Activated CD4-positive, alpha-beta T cell treated with anti-CD3 and anti-CD28 coated beads, Interleukin-10, Interleukin-2, amounts not matched to agents 100 ng/mL and 50 ng/mL, durations not matched to agents 16 hours and 8 hours (primary cell): ENCODE measurements at regions not wholly inside any gene's neighbourhood (a gene's known extent, or its start where the extent isn't known, plus 50 kb on each side); places are given as distances from the start of the nearest gene placed in this dataset.

Experiments used
- DNase-seq: peaks from one replicate; pipeline ENCODE4 v3.0.0-alpha.2; 2020

DNA sequence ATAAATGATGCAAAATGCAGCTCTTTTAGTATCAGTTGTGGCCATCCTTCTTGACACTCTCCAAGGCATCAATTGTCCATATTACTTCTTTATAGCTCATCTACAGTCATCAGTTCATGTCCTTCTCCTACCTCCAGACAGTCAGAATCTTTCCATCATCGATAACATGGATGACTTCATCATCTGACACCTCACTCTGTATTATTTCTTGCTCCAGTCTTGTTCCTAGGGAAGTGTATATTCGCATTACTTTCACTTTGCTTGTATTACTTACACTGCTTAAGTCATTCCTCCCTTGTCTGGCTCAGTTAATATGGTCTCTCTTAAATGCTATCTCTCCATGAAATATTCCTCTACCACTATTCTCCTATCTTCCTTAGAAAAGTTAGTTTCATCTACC lies 999.1 kb upstream of the SLC10A2 start:
- DNase-seq: no peak

DNA sequence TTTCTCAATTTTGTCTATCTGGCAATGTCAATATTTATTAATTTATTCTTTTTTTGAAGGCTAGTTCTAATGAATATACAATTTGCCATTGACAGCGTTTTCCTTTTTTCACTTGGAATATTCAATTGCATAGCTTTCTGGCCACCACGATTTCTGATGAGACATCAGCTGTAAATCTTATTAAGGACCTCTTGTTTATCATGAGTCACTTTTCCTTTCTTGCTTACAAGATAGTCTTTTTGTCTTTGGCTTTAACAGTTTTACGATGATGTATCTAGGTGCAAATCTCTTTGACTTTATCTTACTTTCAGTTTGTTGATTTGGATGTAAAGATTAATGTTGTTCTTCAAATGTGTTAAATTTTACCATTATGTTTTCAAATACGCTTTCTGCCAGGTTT lies 991.6 kb upstream of the SLC10A2 start:
- no peak for DNase-seq

DNA sequence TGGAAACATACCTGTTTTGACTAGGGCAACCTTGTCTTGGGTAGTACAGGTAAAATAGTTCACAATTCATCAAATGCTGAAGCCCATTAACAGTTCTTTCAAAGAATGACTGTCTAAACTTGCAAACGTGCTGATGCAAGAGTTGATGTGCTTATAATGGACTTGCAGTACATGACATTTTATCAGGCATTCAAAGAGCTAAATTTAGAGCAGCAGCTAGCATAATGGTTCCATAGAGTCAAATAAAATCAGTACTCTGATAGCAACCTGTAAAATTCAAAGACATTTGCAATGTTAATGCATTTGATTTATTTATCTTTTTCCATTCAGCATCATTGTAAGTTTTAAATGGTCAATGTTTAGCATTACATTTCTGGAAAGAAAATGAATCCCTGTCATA lies 979.7 kb upstream of the SLC10A2 start:
- no peak for DNase-seq

DNA sequence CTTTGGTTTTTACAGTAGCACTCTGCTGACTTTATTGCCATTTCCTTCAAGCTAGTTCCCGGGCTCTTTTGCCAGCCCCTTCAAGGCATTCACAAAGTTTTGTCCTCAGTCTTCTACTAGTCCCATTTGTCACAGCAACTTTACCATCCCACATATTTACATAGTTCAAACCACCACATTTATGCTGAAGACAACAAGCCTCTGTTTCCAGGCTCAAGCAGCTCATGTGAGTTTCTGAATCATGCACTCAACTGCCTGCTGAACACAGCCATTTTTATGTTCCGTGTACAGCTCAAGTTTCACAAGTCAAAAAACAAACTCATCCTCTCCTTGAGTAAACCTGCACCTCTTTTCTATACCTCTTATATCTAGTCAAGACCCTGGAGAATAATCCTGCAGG lies 977.0 kb upstream of the SLC10A2 start:
- DNase-seq: no peak

DNA sequence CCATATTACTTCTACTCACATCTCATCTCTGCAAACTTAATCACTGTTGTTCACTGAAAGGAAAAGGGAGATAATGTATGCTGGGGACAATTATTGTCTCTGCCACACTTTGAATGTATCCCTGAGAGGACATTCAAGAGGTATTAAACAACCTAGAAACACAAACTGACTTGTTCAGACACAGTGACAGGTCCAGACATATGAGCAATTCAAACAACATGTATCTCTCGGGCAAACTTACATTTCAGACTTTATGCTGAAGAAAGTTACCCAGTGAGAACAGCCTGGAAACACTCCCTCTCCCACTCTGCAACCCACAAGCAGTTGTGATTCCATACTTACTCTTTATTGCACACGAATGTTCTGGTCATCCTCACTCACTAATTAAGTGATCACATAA lies 968.7 kb upstream of the SLC10A2 start:
- no peak for DNase-seq

DNA sequence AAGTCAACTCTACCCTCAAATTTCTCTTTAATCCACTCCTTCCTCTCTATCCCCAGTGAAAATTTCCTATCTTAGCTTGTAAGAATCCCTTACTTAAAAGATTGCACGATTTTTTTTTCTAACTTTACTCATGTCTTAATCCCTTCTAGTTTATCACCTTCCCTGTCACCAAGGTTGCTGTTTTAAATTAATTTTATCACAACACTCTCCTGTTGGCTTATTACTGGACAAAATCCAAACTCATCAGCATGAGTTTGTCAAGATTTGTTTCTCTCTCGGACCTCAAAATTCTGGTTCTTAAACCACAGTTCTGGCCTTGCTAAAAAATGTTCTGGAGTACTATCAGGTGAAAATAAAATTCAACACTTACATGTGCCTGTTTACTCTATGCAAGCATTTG lies 959.1 kb upstream of the SLC10A2 start:
- DNase-seq: no peak

DNA sequence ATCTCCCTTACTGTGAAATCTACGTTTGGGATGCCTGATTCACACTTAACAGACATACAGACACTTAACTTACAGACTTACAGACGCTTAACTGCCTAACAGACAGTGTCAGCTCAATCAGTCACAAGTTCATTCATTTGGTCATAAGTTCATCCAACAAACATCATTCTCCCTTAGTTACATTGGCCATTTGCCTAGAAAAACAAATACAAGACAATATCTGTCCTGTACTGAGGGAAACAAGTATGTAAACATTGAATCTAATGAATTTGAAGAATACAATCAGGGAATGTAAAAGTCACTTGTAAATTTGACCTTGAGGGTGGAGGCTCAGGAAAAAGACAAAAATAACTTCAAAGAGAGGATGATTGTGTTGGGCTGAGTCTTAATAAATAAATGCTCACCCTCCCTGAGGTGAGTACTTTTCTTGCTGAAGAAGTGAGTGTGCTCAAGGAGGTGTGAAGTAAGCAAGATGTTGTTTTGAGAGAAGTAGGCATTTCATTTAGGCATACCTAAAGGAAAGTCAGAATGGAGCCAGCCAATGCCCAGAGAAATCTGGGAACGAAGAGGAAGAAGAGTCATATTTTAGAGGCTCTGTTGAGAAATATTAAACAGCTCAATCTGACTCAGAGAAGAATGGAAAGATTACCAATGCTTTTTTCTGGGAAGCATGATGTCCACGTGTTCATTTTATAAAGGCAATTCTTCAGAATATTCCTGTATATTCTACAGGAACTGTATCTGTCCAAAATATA lies 958.4 kb upstream of the SLC10A2 start:
- DNase-seq: no peak

DNA sequence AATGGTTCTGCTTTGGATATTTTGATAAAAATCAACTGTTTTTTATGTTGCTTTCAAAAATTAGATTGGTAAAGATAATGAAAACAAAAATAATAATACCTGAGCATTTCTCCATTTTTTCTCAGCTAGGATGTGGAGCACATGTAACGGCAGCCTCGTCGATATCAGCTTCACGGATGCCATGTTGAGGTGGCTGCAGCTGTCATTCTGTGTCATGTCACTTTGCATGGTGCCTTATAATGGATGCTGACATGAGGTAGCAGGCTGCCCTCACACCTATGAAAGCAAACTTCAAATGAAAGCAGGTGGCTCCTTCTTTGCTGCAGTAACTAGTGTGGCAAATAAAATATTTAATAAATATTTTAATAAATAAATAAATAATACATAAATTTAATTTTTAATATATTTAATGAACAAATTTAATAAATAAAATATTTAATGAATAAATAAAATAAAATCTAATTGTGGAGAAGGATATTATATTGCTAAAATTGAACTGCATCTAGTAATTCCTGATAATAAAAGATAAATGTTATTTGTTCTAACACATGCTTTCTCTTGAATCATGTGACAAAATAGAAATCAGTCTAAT lies 955.7 kb upstream of the SLC10A2 start:
- DNase-seq: no peak

DNA sequence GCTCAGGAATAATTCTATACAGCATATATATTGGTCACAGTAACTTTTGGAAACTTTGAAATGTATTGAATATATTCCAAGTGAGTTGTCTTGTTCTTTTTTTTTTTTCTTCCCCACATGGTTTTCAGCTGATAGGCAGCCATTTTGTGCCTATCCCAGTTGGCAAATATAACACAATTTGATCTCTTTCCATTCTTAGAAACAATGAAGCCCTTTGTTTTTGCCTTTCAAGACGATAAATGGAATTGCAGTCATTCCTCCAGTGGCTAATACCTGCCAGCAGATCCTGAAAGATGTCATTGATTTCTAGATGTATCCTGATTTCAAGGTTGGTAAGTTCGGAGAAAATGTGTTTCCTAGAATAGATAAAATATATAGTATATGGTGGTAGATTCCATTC lies 951.1 kb upstream of the SLC10A2 start:
- DNase-seq: no peak

DNA sequence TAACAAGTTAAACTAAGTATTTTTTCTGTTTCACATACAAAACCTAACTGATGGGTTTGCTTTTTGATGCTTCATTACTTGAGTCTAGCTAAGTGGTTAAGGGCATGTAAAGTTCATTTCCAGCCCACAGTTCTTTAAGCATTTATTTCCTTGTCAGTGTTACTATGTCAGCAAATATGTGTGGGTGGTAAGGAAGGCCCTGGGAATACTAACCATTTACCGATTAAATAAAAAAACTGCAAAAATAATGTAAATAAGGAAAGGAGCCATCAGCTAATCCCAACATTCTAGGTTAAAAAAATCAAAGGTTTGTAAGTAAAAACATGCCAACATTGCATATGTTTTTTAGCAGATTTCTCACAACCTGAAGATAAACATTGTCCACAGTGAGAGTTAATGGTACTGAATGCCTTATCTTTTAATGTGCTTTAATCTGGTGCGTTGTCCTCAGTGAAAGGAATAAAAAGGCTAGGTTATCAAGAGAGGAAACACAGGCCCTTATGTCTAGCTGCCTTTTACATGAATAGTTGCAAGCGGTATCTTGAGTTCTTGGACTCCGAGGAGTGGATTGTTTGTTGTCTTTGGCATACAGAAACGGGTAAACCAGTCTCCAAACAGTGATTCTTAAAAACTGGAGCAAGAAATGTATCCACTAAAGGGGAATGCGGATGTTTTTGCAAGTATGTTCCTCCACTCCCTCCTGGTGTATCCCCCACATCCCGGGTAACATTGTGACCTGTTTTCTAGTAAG lies 949.6 kb upstream of the SLC10A2 start:
- DNase-seq: no peak

DNA sequence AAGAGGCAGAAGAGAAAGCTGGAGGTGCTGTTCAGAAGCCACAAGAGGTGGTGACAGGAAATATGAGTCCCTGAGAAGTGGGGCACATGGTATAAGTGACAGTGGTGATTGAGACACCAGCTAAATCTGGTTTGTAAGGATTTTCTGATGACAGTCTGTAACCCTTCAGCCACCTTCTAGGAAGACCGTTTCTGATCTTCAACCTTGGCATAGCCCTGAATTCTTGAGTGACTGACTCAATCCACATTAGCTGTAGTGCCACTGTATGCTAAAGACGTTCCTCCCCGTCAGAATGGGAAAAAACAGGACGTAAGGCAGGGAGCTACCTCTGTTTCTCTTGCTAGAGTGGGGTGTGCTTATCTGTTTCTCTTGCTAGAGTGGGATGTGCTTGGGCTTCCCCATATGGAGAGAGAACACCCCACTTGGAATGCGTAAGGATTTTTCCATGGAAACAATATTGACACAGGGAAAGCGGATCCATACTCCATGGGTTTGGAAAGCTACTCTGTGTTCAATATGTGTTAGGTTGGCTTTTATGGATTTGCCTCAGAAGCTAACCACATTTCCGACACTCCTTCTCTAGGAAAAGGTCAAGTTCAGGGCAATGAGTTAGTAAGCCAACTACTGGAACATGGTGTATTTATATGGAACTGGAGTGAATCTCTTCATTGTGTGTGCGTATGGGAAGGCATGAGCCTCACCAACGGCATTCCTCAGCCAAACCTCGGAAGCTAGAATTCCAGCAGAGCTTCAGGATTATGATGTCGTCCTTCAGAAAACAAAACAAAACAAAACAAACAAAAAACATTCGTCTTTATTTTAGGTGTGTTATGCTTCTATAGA lies 948.8 kb upstream of the SLC10A2 start:
- DNase-seq: no peak

DNA sequence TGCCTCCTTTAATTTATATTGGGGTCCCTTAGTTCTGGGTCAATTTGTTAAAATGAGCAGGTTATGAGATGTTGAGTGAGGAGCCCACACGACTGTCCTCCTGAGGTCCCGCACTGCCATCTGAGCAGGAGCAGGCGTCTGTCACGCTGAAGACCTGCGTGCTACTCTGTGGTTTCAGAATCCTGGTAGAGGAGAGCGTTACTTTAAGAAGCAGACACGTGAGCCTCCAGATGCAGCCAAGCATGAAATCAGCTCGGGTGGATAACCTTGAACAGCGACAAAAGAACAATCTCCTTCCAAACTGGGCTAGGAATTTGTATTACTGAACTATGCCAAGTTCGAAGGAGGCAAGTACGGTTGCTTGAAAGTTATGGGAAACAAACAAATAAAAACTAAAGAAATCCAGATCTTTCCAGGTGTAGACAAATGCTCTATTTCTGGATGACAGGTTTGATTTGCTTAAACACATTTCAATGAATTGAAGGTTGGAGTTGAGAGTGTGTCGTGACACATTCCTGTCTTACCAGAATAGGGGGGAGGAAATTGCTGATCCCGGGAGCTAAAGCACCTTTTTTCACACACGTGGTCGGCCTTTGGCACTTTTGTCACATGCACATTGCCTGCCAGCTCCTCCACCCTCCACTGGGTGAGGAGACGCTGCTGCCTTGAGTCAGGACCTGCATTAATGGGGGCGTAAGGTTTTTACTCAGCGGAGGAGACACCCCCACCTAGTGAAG lies 945.5 kb upstream of the SLC10A2 start:
- DNase-seq: no peak

DNA sequence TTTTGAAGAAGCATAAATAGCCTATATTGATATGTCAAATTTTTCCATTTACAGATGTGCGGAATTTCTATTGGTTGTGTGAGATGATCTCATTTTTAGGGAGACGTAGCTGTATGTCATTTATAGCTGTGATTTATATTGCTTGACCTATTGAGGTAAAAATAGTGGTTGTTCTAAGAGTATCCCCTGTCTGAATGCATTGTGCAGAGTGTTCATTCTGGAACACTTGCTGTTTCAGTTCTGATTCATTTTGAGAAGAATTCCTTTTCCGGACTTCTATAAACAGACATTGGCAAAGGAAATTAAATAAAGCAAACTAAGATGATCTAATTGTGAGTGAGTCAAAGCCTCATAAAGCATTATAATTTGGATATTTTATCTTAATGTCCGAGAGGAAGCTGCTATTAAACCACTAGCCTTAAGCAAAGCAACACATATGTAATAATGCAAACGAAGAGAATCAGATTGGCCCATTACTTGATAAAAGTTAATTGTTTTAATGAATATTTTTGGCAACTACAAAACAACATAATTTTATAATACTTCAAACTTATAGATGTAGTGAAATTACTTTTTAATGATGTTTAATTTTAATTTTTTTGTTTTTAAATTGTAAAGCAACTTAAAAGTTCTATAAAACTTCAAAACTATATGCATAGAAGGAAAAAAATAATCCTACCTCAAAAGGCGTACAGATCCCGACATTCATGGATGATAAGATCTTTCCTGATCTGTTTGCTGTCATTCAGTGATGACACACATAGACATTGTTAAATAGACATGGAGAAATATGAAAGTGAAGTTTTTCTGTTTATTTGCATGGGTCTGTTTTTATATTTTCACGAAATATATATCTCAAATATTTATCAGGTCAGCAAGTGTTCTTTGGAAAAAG lies 942.6 kb upstream of the SLC10A2 start:
- no peak for DNase-seq

DNA sequence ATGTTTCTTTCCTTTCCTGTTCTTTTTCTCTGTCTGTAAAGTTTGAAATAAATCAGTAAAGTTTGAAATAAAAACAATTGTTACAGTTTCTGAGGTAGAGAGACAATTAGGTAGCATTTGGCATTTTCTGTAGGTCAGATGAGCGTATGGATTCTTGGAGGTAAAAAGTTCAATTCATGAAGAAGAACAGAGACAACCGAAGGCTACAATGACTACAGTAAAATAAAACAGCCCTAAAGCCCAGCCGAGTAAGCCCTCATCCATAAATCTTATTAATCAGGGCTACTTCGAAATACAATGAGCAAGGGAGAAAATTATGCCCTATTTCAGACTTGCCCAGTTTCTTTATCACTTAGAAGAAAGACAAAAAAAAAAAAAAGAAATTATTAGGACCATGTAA lies 941.9 kb upstream of the SLC10A2 start:
- no peak for DNase-seq

DNA sequence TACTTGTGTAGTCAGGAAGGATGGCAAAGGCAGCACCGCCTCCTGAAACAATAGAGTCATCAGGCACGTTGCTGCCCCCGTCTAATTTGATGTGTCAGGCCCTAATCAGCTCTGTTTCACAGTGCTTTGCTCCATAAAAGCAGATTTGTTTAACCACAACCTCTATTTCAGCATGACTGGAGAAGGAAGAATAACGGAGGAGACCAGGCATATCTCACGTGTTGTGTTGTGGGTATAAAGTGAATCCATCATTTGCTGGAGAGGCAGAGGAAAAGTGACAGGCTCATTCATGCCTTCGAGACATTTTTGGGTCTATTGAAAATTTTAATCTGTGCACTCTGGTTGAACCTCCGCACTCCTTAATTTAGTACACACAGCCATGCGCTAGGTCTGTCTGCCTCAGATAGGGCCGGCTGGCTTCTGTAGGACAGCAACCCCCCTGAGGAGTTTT lies 940.4 kb upstream of the SLC10A2 start:
- no peak for DNase-seq

DNA sequence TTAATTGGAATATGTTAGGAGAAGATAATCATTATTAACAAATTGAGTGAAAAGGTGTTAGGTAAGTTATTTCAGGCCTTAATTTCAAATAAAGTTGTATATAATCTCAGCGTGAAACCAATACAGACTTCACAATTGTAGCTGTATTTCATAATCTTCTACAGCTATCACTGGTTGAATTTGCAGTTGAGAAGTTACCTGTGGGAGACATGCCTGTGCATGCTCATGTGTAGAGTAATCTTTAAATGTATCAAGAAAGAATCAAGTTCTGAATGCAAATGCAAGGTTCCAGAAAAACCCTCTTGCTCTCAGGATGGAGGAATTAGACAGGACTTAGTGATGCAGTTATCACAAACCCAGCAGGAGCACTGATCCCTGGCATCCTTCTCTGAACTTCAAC lies 938.4 kb upstream of the SLC10A2 start:
- no peak for DNase-seq

DNA sequence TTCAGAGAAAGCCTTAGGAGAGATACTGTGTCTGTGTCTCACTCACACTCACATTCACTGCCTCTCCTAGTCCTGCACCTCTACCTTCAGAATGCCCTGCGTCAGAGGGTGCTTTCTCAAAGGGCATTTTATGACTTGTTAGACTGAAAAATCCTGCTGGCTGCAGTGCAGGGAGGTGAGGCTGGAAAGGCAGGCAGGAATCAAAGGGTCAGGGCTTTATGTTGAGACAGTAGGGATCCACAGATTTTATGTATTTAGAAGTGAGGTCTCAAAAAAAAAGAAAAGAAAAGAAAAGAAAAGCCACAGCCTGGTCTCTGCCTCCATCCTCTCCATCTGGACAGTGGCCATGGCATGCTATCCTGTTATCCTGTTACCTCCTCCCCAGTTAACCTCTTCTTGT lies 936.0 kb upstream of the SLC10A2 start:
- no peak for DNase-seq

DNA sequence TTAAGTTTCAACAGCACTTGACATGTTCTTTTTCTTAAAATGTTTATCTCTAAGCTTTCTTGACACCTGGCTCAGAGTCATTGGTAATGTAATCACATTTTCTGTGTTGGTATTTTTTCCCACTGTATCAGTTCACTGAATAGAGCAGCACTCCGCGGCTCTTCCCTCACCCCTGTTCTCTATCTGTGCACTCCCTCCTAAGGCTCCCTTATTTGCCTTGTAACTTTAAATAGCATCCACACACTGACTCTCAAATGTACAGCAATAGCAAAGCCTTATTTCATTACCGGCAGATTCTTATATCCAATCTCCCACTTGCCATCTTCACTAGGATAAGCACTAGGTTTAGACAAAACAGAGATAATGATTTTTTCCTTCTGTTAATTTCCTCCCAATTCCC lies 935.5 kb upstream of the SLC10A2 start:
- no peak for DNase-seq

DNA sequence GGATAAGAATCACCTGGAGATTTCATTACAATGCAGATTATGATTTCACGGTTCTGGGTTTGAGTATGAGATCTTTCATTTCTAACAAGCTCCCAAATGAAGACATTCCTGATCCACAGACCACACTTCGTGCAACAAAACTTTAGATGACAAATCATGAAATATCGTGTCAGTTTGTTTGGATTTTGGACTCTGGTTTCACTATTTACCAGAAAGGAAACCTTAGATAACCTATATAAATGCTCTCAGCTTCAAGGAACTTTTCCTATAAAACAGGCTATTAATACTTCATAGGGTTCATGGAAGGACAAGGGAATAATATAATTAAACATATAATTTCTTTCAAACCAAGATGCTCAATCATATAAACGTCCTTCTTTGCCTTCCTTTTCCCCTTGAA lies 930.5 kb upstream of the SLC10A2 start:
- DNase-seq: no peak

DNA sequence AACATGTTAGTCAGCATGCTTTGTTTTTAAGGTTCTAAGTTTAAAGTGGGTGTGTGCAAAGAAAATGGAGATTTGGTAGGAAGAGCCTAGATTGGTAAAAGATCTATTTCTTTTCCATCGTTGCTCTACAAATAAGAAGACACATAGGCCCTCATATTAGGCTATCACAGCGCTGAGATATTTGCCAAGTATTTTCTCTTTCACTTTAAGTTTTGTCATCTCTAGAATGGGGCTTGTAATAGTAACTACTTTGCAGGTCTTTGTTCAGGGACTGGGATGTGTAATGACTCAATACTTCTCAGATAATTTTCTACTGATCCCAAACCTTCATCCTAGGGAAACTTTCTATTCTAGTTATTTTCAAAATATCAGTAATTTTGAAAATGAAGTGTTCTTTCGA lies 917.7 kb upstream of the SLC10A2 start:
- DNase-seq: no peak

DNA sequence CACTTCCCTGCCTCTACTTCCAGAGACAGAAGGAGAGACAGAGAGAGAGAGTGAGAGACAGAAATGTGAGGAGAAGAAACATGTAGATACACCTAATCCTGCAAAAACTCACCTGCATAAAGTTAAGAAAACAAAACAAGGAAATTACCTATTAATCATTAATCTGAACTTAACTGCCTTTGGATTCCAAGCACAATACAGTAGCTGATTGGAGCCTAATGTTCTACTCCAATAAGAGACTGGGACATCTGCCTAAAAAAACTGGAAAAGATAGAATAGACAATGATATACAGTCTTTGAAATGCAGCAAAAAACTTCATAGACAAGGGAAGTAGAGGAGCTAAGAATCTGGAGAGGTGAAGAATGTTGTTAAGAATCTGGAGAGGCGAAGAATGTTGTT lies 910.2 kb upstream of the SLC10A2 start:
- DNase-seq: no peak

DNA sequence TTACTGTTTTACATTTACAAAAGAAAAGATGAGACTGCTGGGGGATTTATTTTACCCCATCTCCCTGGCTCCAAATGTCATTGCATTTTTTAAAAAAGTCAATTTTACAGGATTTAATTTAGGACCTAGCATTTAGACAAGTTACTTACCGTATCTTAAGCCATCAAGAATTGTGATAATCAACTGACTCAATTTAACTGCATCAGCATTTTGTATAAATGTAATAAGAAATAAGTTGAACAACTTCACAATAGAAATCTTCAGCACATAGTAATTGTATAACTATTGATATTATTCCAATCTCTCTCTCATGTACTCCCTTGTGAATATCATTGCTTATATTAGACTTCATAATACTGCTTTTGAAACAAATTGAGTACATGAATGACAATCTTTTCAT lies 907.5 kb upstream of the SLC10A2 start:
- no peak for DNase-seq
